ENCODE measurements at regions not wholly inside any gene's neighbourhood (a gene's known extent, or its start where the extent isn't known, plus 50 kb on each side); places are given as distances from the start of the nearest gene placed in this dataset.
A peak's percentile ranks its signal among the peaks of the same experiment; 100 is the strongest.

GRCh38 chrX:140918398-140919038 is 83.9 kb upstream of the SPANXB1 start:
- peak; percentile 52 for TF ChIP-seq CTCF (IDR thresholded peaks at IDR 0.05)

- TF ChIP-seq CTCF (IDR thresholded peaks at IDR 0.05) = no peak
Measured at GRCh38 chrX:140920416-140920815, 82.0 kb upstream of the SPANXB1 start.

- TF ChIP-seq CTCF (IDR thresholded peaks at IDR 0.05) = no peak
Measured at GRCh38 chrX:140923118-140923517, 79.3 kb upstream of the SPANXB1 start.

- no peak for TF ChIP-seq CTCF (IDR thresholded peaks at IDR 0.05)
Measured at GRCh38 chrX:140928739-140929138, 73.7 kb upstream of the SPANXB1 start.

- TF ChIP-seq CTCF (IDR thresholded peaks at IDR 0.05) = no peak
Measured at GRCh38 chrX:140933016-140933415, 69.4 kb upstream of the SPANXB1 start.

- no peak for TF ChIP-seq CTCF (IDR thresholded peaks at IDR 0.05)
Measured at GRCh38 chrX:140933874-140934655, 68.3 kb upstream of the SPANXB1 start.

- TF ChIP-seq CTCF (IDR thresholded peaks at IDR 0.05) = no peak
Measured at GRCh38 chrX:140943513-140943912, 58.9 kb upstream of the SPANXB1 start.
